ENCODE measurements at regions not wholly inside any gene's neighbourhood (a gene's known extent, or its start where the extent isn't known, plus 50 kb on each side); places are given as distances from the start of the nearest gene placed in this dataset.

DNA sequence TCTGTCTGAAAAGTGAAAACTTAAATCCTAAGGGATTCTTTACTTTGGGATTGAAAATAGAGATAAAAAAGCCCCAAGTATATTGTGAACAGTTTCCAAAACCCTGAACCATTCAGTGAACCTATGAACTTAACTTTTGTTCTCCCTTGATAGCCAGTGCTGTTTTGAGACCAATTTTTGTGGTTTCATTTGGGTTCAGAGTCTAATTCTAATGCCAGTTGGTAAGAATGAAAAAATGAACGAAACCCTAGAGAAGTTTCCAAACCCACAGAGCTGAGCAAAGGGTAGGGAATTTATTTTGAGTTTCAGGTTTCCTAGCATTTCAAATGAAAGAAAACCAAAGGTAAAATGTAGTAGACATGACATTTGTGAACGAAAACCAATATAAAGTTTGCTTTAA is 1366.8 kb downstream of the EFNA5 start:
- no peaks in the 10 kb centered on the region for H3K36me3 ChIP-seq (ENCODE audit: control insufficient read depth in 2 of 3, insufficient read depth in 3 of 3, low read length in 3 of 3)
- H3K9ac ChIP-seq (ENCODE audit: low read length in 3 of 3) = no peak overlapping the region
- no peaks in the 10 kb centered on the region for H3K4me1 ChIP-seq (ENCODE audit: control insufficient read depth in 2 of 3, insufficient read depth in 2 of 3, low read depth in 1 of 3, low read length in 3 of 3)
- DNase-seq (no peak), FAIRE-seq (no peak)
- no peak overlapping the region for H3K4me3 ChIP-seq (ENCODE audit: low read length in 3 of 3)
- TF ChIP-seq, protein P1, sequence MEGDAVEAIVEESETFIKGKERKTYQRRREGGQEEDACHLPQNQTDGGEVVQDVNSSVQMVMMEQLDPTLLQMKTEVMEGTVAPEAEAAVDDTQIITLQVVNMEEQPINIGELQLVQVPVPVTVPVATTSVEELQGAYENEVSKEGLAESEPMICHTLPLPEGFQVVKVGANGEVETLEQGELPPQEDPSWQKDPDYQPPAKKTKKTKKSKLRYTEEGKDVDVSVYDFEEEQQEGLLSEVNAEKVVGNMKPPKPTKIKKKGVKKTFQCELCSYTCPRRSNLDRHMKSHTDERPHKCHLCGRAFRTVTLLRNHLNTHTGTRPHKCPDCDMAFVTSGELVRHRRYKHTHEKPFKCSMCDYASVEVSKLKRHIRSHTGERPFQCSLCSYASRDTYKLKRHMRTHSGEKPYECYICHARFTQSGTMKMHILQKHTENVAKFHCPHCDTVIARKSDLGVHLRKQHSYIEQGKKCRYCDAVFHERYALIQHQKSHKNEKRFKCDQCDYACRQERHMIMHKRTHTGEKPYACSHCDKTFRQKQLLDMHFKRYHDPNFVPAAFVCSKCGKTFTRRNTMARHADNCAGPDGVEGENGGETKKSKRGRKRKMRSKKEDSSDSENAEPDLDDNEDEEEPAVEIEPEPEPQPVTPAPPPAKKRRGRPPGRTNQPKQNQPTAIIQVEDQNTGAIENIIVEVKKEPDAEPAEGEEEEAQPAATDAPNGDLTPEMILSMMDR (IDR thresholded peaks at IDR 0.05; ENCODE audit: borderline replicate concordance, extremely low read depth, insufficient read depth) = no peak
- H3K9me3 ChIP-seq (ENCODE audit: control insufficient read depth in 2 of 3, insufficient read depth in 1 of 3, low read length in 3 of 3) = no peaks in the 10 kb centered on the region
- H3K27ac ChIP-seq (ENCODE audit: low read depth in 2 of 2, low read length in 2 of 2) = no peak overlapping the region
- intact Hi-C loops (cut with DNase I) = no loop called here
- no peaks in the 10 kb centered on the region for H3K27me3 ChIP-seq (ENCODE audit: control insufficient read depth, insufficient read depth, low read length)

DNA sequence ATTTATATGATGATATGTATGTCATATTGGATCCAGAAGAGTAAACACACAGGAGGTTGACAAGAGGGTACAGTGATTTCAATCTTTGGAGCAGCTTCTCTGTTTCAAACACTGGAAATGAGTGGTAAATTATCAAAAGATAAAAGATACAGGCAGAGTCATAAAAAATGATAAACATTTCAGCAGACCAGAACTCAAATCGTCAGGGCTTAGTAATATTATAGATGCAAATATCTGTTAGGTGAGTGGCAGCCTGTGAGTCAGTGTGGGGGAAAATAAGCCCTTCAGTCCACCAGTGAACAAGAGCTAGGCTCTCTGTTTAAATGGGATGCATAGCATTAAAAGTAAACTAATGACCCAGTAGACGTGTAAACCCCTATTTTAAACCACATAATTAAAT is 1378.1 kb downstream of the EFNA5 start:
- H3K36me3 ChIP-seq (ENCODE audit: control insufficient read depth in 2 of 3, insufficient read depth in 3 of 3, low read length in 3 of 3) = no peaks in the 10 kb centered on the region
- H3K27me3 ChIP-seq (ENCODE audit: control insufficient read depth, insufficient read depth, low read length) = no peaks in the 10 kb centered on the region
- H3K4me1 ChIP-seq (ENCODE audit: control insufficient read depth in 2 of 3, insufficient read depth in 2 of 3, low read depth in 1 of 3, low read length in 3 of 3) = no peaks in the 10 kb centered on the region
- FAIRE-seq = no peak
- intact Hi-C loops (cut with DNase I) = no loop called here
- H3K27ac ChIP-seq (ENCODE audit: low read depth in 2 of 2, low read length in 2 of 2) = no peak overlapping the region
- no peaks in the 10 kb centered on the region for H3K9me3 ChIP-seq (ENCODE audit: control insufficient read depth in 2 of 3, insufficient read depth in 1 of 3, low read length in 3 of 3)
- no peak overlapping the region for H3K4me3 ChIP-seq (ENCODE audit: low read length in 3 of 3)
- no peak overlapping the region for H3K9ac ChIP-seq (ENCODE audit: low read length in 3 of 3)
- DNase-seq = no peak
- TF ChIP-seq, protein P1 (IDR thresholded peaks at IDR 0.05; ENCODE audit: borderline replicate concordance, extremely low read depth, insufficient read depth) = no peak

GRCh38 chr5:106290841-106291240 is 1379.9 kb downstream of the EFNA5 start:
- no peak for FAIRE-seq

GRCh38 chr5:106288979-106289378 is 1381.8 kb downstream of the EFNA5 start:
- Histone ChIP-seq H3K27ac (ENCODE audit: low read depth in 2 of 2, low read length in 2 of 2) (no peak overlapping the region), H3K27me3 (ENCODE audit: control insufficient read depth, insufficient read depth, low read length) (no peaks in the 10 kb centered on the region), H3K4me3 (ENCODE audit: low read length in 3 of 3) (no peak overlapping the region), H3K4me1 (ENCODE audit: control insufficient read depth in 2 of 3, insufficient read depth in 2 of 3, low read depth in 1 of 3, low read length in 3 of 3) (no peaks in the 10 kb centered on the region), H3K9me3 (ENCODE audit: control insufficient read depth in 2 of 3, insufficient read depth in 1 of 3, low read length in 3 of 3) (no peaks in the 10 kb centered on the region), H3K9ac (ENCODE audit: low read length in 3 of 3) (no peak overlapping the region), H3K36me3 (ENCODE audit: control insufficient read depth in 2 of 3, insufficient read depth in 3 of 3, low read length in 3 of 3) (no peaks in the 10 kb centered on the region)
- no peak for DNase-seq
- FAIRE-seq = no peak
- intact Hi-C loops (cut with DNase I) = no loop called here
- TF ChIP-seq, protein P1 (IDR thresholded peaks at IDR 0.05; ENCODE audit: borderline replicate concordance, extremely low read depth, insufficient read depth) = no peak

More at GRCh38 chr5:106290841-106291240, 1379.9 kb downstream of the EFNA5 start:
- intact Hi-C loops (cut with DNase I) = no loop called here
- Histone ChIP-seq H3K4me3 (ENCODE audit: low read length in 3 of 3) (no peak overlapping the region), H3K4me1 (ENCODE audit: control insufficient read depth in 2 of 3, insufficient read depth in 2 of 3, low read depth in 1 of 3, low read length in 3 of 3) (no peaks in the 10 kb centered on the region), H3K36me3 (ENCODE audit: control insufficient read depth in 2 of 3, insufficient read depth in 3 of 3, low read length in 3 of 3) (no peaks in the 10 kb centered on the region), H3K9ac (ENCODE audit: low read length in 3 of 3) (no peak overlapping the region), H3K27ac (ENCODE audit: low read depth in 2 of 2, low read length in 2 of 2) (no peak overlapping the region), H3K27me3 (ENCODE audit: control insufficient read depth, insufficient read depth, low read length) (no peaks in the 10 kb centered on the region), H3K9me3 (ENCODE audit: control insufficient read depth in 2 of 3, insufficient read depth in 1 of 3, low read length in 3 of 3) (no peaks in the 10 kb centered on the region)
- DNase-seq = no peak
- TF ChIP-seq, protein P1 (IDR thresholded peaks at IDR 0.05; ENCODE audit: borderline replicate concordance, extremely low read depth, insufficient read depth) = no peak
